Glutamatergic neuron (in vitro differentiated cells): ENCODE measurements at regions not wholly inside any gene's neighbourhood (a gene's known extent, or its start where the extent isn't known, plus 50 kb on each side); places are given as distances from the start of the nearest gene placed in this dataset.
A peak's percentile ranks its signal among the peaks of the same experiment; 100 is the strongest.

ENCODE experiments used
- DNase-seq: peaks from one replicate; pipeline ENCODE4 v3.0.0; 2022
- H3K27ac Mint-ChIP-seq: one replicate; pipeline ENCODE4 v1.8.0; 2020; ENCODE audit warnings: mild to moderate bottlenecking, mixed read lengths, inconsistent platforms; ENCODE audit not compliant: unreplicated experiment
- H3K27me3 Mint-ChIP-seq: one replicate; pipeline ENCODE4 v1.8.0; 2020; ENCODE audit warnings: mild to moderate bottlenecking, moderate library complexity, mixed read lengths, inconsistent platforms; ENCODE audit not compliant: unreplicated experiment
- H3K36me3 Mint-ChIP-seq: one replicate; pipeline ENCODE4 v1.8.0; 2020; ENCODE audit warnings: mild to moderate bottlenecking, mixed read lengths, inconsistent platforms; ENCODE audit not compliant: unreplicated experiment
- H3K4me1 Mint-ChIP-seq: one replicate; pipeline ENCODE4 v1.8.0; 2020; ENCODE audit warnings: mild to moderate bottlenecking, low read depth, mixed read lengths, inconsistent platforms; ENCODE audit not compliant: unreplicated experiment
- H3K4me3 Mint-ChIP-seq: one replicate; pipeline ENCODE4 v1.8.0; 2020; ENCODE audit warnings: mild to moderate bottlenecking, mixed read lengths, inconsistent platforms; ENCODE audit not compliant: unreplicated experiment
- H3K9me3 Mint-ChIP-seq: one replicate; pipeline ENCODE4 v1.8.0; 2020; ENCODE audit warnings: mild to moderate bottlenecking, moderate library complexity, mixed read lengths, inconsistent platforms; ENCODE audit not compliant: unreplicated experiment
- TF ChIP-seq, protein P1 (sequence below): fragments of 200-600 bp; sonication (generic); IDR thresholded peaks from one replicate; pipeline ENCODE4 v1.5.0; 2021; ENCODE audit not compliant: partially characterized antibody, unreplicated experiment

DNA sequence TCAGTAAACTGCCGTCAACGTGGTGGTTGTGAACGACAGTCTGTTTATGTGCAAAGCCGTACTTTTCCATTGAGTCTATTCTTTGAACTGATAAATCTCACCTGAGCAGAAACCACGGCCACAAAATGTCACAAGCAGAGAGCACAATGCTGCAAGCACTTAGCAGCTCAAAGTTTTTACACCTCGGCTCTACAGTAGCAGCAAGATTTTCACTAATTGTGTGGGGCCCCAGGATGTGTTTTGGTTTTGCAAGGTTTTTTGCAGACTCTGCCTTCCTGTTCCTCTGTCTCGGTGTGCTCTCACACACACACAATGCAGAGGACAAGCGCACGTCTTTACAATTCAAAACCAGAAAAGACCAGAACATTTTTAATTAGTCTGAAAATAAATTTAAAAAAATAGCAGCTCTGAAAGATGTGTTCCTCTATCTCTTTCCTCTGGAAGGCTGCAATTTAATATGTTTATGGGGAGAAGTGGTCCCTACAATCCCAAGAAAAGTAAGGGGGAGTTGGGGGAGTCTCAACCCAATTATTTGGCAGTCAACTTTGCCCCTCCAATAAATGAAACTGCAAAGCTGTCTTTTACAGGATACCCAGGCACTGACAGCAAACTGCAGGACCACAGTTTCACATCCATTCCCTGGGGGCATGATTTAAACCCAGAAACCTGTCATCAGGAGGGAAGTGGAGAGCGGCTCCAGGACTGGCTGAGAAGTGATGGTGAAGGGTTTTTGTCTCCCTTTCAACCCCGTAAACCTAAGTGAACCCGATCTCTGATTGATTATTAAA lies 73.8 kb upstream of the SFMBT2 start:
- TF ChIP-seq, protein P1, sequence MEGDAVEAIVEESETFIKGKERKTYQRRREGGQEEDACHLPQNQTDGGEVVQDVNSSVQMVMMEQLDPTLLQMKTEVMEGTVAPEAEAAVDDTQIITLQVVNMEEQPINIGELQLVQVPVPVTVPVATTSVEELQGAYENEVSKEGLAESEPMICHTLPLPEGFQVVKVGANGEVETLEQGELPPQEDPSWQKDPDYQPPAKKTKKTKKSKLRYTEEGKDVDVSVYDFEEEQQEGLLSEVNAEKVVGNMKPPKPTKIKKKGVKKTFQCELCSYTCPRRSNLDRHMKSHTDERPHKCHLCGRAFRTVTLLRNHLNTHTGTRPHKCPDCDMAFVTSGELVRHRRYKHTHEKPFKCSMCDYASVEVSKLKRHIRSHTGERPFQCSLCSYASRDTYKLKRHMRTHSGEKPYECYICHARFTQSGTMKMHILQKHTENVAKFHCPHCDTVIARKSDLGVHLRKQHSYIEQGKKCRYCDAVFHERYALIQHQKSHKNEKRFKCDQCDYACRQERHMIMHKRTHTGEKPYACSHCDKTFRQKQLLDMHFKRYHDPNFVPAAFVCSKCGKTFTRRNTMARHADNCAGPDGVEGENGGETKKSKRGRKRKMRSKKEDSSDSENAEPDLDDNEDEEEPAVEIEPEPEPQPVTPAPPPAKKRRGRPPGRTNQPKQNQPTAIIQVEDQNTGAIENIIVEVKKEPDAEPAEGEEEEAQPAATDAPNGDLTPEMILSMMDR = no peak
- Mint-ChIP-seq H3K9me3 (peaks cover 3% of the 10 kb centered on the region), H3K4me1 (peaks cover 46% of the 10 kb centered on the region), H3K27ac (peak overlapping the region; percentile 23), H3K4me3 (peak overlapping the region; percentile 42), H3K27me3 (peaks cover 1% of the 10 kb centered on the region), H3K36me3 (peaks cover 4% of the 10 kb centered on the region)
- DNase-seq = no peak

DNA sequence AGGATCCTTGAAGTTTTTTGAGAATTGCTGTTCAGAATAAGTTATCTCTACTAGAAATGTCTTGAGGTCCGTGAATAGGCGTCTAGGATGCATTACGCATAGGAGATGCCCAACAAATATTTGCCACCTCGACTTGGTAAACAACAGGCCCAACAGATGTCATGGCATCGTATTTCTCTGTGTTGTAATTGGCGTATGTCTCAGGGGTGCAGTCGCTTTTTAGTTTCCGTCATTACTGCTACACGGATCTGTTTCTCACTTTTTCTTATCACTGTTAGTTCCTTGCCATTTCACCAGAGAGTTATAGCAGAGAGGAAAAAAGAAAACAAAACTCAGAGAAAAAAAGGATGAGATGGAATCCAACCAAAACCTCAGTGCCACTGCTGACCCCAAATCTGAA lies 73.0 kb upstream of the SFMBT2 start:
- TF ChIP-seq, protein P1 = no peak

DNA sequence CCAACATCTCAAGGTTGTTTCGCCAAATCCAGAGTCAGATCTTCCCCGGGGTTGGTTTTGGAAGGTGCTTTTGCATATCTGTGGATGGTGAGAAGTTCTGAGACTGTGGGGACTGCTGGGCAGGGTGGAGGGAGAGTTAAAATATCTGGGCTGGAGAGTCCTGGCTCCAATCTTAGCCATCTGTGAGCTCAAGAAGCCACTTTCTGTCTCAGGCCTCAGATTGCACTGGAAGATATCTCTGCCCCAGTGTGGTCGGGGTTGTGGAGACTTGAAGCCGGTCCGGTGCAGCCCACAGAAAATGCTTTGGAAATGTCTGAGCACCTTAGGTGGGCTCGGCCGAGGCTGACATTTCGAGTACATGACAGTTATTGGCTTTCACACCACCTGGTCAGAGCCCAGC lies 72.2 kb upstream of the SFMBT2 start:
- H3K9me3 Mint-ChIP-seq = peaks cover 4% of the 10 kb centered on the region
- H3K27me3 Mint-ChIP-seq = peaks cover 1% of the 10 kb centered on the region
- H3K4me3 Mint-ChIP-seq = no peak overlapping the region
- H3K36me3 Mint-ChIP-seq = peaks cover 4% of the 10 kb centered on the region
- no peak overlapping the region for H3K27ac Mint-ChIP-seq
- DNase-seq = no peak
- peaks cover 42% of the 10 kb centered on the region for H3K4me1 Mint-ChIP-seq
- TF ChIP-seq, protein P1 = no peak

More for the DNA sequence above, 73.0 kb upstream of the SFMBT2 start:
- peak overlapping the region; percentile 13 for H3K4me3 Mint-ChIP-seq
- H3K36me3 Mint-ChIP-seq = peaks cover 4% of the 10 kb centered on the region
- no peak for DNase-seq
- H3K4me1 Mint-ChIP-seq = peaks cover 46% of the 10 kb centered on the region
- H3K9me3 Mint-ChIP-seq = peaks cover 4% of the 10 kb centered on the region
- H3K27me3 Mint-ChIP-seq = peaks cover 1% of the 10 kb centered on the region
- H3K27ac Mint-ChIP-seq = no peak overlapping the region

DNA sequence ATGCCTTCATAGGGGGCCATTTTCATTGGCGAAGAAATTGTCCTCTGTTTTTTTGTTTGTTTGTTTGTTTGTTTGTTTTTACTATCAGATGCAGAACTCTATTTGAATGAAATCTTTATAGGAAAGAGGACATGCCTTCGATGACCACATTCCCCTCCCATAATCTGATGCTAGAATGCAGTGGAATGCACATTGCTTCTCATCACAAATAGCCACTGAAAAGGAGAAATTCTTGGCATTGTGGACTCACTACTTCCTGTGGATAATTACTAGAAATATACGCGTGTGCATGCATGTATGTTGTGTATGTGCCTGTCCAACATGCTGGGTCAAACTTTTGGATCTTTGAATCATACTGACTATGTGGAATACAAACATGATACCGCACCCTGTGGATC lies 70.5 kb upstream of the SFMBT2 start:
- Mint-ChIP-seq H3K9me3 (peaks cover 4% of the 10 kb centered on the region), H3K27ac (no peak overlapping the region), H3K4me1 (peaks cover 34% of the 10 kb centered on the region), H3K4me3 (no peak overlapping the region), H3K27me3 (no peaks in the 10 kb centered on the region), H3K36me3 (no peaks in the 10 kb centered on the region)
- DNase-seq = no peak
- TF ChIP-seq, protein P1 = no peak

DNA sequence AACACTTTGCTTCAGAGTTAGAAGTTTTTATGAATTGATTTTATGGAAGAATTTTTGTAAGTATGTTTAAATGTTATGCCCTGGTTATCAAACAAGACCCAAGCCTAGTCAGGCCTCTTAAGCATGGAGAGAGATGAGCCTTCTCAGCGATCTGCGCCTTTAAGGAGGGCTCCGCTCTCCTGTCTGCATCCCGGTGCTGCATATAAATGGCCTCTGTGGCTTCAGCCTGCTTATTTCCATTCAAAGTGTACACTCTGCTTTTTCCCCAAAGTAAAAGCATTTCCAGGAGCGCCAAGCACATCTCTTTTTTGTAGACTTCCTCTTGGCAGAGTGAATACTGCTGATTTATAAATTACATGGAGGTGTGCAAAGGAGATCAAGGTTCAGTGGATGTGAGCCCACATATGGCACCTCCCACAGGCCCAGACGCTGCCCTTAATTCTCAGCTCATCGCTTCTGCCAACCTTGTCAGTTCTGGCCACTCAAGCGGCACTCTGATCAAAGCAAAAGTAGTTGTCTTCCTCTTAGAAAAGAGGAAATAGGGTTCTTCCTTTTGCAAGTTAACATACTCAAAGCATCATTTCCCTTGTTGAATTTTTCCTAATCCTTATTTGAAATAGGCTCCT lies 70.0 kb upstream of the SFMBT2 start:
- TF ChIP-seq, protein P1 = no peak
- Mint-ChIP-seq H3K4me3 (no peak overlapping the region), H3K9me3 (peaks cover 4% of the 10 kb centered on the region), H3K27me3 (no peaks in the 10 kb centered on the region), H3K27ac (no peak overlapping the region), H3K36me3 (no peaks in the 10 kb centered on the region), H3K4me1 (peaks cover 35% of the 10 kb centered on the region)
- DNase-seq = no peak
